Uterus (tissue), 2 donors: ENCODE measurements at regions not wholly inside any gene's neighbourhood (a gene's known extent, or its start where the extent isn't known, plus 50 kb on each side); places are given as distances from the start of the nearest gene placed in this dataset.

Source experiments
- CTCF ChIP-seq, 4 experiments: fragments of 200-600 bp in 2 of 4; fragments of 450-650 bp in 2 of 4; sonication (generic) in 2 of 4; IDR thresholded peaks; one replicate each; pipeline ENCODE4 v1.5.1; 2016 to 2019; ENCODE audit warnings: antibody characterized with exemption in 4 of 4, mild to moderate bottlenecking in 2 of 4, moderate library complexity in 1 of 4
- POLR2A ChIP-seq, 2 donors: fragments of 450-650 bp; IDR thresholded peaks; one replicate each; pipeline ENCODE4 v1.6.1; 2016; ENCODE audit warnings: antibody characterized with exemption in 2 of 2, mild to moderate bottlenecking in 1 of 2, moderate library complexity in 1 of 2

DNA sequence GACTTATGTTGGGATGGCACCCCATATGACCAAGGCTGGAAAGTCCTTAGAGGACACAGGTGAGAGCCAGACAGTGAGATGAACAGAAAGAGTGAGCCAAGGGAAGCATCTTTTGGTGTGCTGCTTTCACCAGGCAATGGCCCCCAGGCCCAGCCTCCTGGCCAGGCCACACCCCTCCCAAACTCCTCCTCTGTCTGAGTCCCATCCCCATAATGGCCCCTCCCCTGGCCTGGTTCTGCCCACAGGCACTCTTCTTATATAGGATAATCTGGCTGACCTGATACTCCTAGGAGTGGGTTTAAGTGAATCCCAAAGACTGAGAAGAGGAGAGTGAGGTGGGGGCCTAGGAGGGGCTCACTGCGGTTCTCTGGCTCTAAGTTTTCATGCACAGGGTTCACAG is 252.5 kb downstream of the RPS24 start:
- TF ChIP-seq CTCF (IDR thresholded peaks at IDR 0.05) (no peak), POLR2A (IDR thresholded peaks at IDR 0.05) (no peak)
